AG04450 (cell line): ENCODE measurements at regions not wholly inside any gene's neighbourhood (a gene's known extent, or its start where the extent isn't known, plus 50 kb on each side); places are given as distances from the start of the nearest gene placed in this dataset.

Source experiments
- CTCF ChIA-PET: fragments of 300-600, 350-600 bp; formaldehyde crosslinking; extraction: SDS; loops from one replicate; lab custom pipeline; 2022; ENCODE audit warnings: antibody characterized with exemption, inconsistent platforms; lab: Charles Lee
- POLR2A ChIA-PET: fragments of 350-600 bp; formaldehyde crosslinking; extraction: SDS; loops from one replicate; lab custom pipeline; 2021; ENCODE audit warnings: antibody characterized with exemption, inconsistent platforms; lab: Yijun Ruan, JAX
- DNase-seq: peaks from one replicate; pipeline ENCODE4 v3.0.0-alpha.2; 2011; ENCODE audit warnings: low read depth, low spot score
- H3K27ac ChIP-seq: one replicate; pipeline ENCODE4 v1.5.1; 2012; ENCODE audit warnings: low read depth, low read length, control low read depth
- H3K27me3 ChIP-seq: one replicate; pipeline ENCODE4 v1.6.0; 2012; ENCODE audit warnings: low read length; ENCODE audit not compliant: control insufficient read depth, insufficient read depth
- H3K4me3 ChIP-seq: 2 replicates; pipeline ENCODE4 v1.5.1; 2011; ENCODE audit warnings: mild to moderate bottlenecking, low read depth, low read length, control low read depth
- H3K9me3 ChIP-seq: 2 replicates; pipeline ENCODE4 v1.5.1; 2012; ENCODE audit warnings: low read length; ENCODE audit not compliant: control insufficient read depth, insufficient read depth
- TF ChIP-seq, protein P1 (sequence below): IDR thresholded peaks from 2 replicates; pipeline ENCODE4 v1.5.1; 2011; ENCODE audit warnings: low read depth, low read length, control low read depth, inconsistent platforms

DNA sequence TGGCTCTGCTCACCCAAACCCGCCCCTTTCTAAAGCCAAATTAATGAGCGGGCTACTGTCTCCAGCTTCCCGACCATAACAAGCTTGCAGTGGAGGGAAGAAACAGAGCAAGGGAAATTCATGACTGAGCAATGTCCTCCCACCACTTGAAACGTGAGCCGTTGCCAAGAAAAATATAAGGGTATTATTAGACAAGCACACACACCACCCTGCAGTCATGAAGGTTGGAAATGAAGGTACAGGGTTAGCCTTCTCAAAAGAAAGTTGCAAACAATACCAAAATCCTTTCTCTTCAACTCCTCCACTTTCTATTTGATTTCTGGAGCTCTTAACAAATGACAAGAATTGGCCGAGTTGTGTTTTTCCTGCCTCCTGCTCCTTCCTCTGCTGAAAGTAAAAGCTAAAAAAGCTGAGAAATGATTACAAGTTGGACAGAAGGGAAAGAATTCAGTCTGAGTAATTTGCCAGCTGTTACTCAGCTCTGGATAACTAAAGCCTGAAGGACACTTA, 151.1 kb upstream of the B3GAT2 start:
- H3K27me3 ChIP-seq, result peaks cover 13% of the 10 kb centered on the region
- peak overlapping the region; percentile 48 for H3K4me3 ChIP-seq
- H3K27ac ChIP-seq, result peak overlapping the region; percentile 54
- DNase-seq, result peak; percentile 18
- no peaks in the 10 kb centered on the region for H3K9me3 ChIP-seq
- CTCF ChIA-PET, result no interaction called here
- TF ChIP-seq, protein P1, sequence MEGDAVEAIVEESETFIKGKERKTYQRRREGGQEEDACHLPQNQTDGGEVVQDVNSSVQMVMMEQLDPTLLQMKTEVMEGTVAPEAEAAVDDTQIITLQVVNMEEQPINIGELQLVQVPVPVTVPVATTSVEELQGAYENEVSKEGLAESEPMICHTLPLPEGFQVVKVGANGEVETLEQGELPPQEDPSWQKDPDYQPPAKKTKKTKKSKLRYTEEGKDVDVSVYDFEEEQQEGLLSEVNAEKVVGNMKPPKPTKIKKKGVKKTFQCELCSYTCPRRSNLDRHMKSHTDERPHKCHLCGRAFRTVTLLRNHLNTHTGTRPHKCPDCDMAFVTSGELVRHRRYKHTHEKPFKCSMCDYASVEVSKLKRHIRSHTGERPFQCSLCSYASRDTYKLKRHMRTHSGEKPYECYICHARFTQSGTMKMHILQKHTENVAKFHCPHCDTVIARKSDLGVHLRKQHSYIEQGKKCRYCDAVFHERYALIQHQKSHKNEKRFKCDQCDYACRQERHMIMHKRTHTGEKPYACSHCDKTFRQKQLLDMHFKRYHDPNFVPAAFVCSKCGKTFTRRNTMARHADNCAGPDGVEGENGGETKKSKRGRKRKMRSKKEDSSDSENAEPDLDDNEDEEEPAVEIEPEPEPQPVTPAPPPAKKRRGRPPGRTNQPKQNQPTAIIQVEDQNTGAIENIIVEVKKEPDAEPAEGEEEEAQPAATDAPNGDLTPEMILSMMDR, result no peak
- POLR2A ChIA-PET, result no interaction called here

DNA sequence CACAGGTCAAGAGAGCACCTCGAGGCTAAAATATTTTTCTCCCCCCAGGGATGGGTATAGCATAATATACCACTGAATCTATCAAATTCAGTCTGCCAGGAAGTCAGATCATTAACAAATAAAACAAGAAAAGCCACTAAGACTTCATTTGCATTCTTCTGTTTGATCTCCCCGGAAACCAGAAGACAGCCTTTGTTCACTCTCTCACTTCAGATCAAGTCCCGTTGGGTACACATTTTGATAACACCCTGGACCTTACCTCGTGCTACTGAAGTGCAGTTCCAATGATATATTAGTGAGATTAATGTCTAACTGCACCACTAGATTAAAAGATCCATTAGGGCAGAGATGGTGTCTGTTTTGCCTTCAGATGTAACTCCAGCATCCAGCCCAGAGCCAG, 157.7 kb upstream of the B3GAT2 start:
- TF ChIP-seq, protein P1, result no peak
- Histone ChIP-seq H3K9me3 (no peaks in the 10 kb centered on the region), H3K27me3 (peaks cover 3% of the 10 kb centered on the region), H3K27ac (no peak overlapping the region), H3K4me3 (no peak overlapping the region)
- no peak for DNase-seq
- ChIA-PET POLR2A (no interaction called here), CTCF (no interaction called here)

DNA sequence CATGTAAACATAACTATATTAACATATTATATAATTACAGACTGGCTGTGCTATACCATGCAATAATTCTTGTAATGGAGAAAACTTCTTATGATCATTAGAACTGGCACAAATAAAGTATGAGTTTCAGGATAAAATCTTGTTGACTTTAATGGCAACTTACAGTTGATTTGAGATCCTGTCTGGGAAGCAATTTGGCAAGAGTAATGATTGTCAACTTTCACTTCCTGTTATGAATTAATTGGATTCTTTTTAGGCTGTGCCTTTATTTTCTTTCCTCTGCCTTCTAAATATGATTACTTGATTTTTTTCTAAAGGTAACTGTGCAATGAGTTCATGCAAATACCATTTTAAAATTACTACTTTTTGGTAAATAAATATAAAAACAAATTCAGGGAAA, 158.1 kb upstream of the B3GAT2 start:
- Histone ChIP-seq H3K4me3 (no peak overlapping the region), H3K27ac (no peak overlapping the region), H3K27me3 (peaks cover 3% of the 10 kb centered on the region), H3K9me3 (no peaks in the 10 kb centered on the region)
- ChIA-PET POLR2A (no interaction called here), CTCF (no interaction called here)
- DNase-seq, result no peak
- TF ChIP-seq, protein P1, result no peak

DNA sequence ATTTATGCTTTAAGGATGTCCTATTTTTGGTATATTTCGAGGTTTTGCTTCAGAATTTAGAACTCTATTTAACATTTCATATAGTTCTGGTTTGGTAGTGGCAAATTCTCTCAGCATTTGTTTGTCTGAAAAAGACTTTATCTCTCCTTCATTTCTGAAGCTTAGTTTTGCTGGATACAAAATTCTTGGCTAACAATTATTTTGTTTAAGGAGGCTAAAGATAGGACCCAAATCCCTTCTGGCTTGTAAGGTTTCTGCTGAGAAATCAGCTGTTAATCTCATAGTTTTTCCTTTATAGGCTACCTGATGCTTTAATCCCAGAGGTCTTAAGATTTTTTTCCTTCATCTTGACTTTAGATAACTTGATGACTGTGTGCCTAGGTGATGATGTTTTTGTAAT, 162.7 kb upstream of the B3GAT2 start:
- Histone ChIP-seq H3K9me3 (no peaks in the 10 kb centered on the region), H3K27ac (no peak overlapping the region), H3K27me3 (peaks cover 3% of the 10 kb centered on the region), H3K4me3 (no peak overlapping the region)
- TF ChIP-seq, protein P1, result no peak
- POLR2A ChIA-PET, result no interaction called here
- CTCF ChIA-PET, result no interaction called here
- DNase-seq, result no peak

DNA sequence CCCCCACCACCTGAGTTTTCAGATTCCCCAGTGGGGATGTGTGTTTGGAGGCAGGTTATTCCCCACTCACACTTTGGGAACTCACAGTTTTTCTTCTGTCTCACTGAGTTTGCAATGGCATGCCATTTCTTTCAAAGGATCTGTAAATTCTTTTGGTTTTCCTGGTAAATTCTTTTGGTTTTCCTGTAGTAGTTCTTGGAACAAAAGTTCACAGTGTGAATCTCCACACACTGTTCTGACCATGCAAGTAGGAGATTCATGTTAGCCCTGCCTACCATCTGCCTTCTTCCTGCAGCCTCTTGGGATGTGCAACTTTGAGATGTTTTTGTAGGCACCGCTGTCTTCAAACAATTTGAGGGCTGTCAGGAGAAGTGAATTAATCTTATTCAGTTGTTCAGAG, 165.6 kb upstream of the OGFRL1 start:
- Histone ChIP-seq H3K4me3 (no peak overlapping the region), H3K27me3 (peaks cover 6% of the 10 kb centered on the region), H3K9me3 (no peaks in the 10 kb centered on the region), H3K27ac (no peak overlapping the region)
- ChIA-PET POLR2A (no interaction called here), CTCF (no interaction called here)
- no peak for DNase-seq
- TF ChIP-seq, protein P1, result no peak
